Gastrocnemius medialis (tissue), 4 donors: ENCODE measurements at regions not wholly inside any gene's neighbourhood (a gene's known extent, or its start where the extent isn't known, plus 50 kb on each side); places are given as distances from the start of the nearest gene placed in this dataset.
"Not testable (repeated sequence)": the region's sequence is repeated elsewhere in the genome, so short reads cannot be mapped to it uniquely, and the experiment has no call there.

Experiments used
- ATAC-seq, 2 donors: fragments of 150-250 bp; one replicate each; pipeline ENCODE4 v1.9.1; 2016
- DNase-seq, 2 donors: peaks; one replicate each; pipeline ENCODE4 v3.0.0-alpha.2; 2019
- H3K27ac ChIP-seq, 4 donors: fragments of 200-600 bp; sonication (generic); 1 replicate in 1 of 4; 2 replicates in 3 of 4; pipeline ENCODE4 v1.5.1; 2016 to 2018; ENCODE audit warnings: mild to moderate bottlenecking in 2 of 4, moderate library complexity in 1 of 4
- H3K27me3 ChIP-seq, 3 donors: fragments of 200-600 bp; sonication (generic) in 2 of 3; 1 replicate in 1 of 3; 2 replicates in 2 of 3; pipeline versions ENCODE4 v1.5.1 to v1.6.0; 2016 to 2019; ENCODE audit warnings: mild to moderate bottlenecking in 1 of 3, moderate library complexity in 1 of 3
- H3K36me3 ChIP-seq, 2 donors: fragments of 200-600 bp; sonication (generic) in 1 of 2; one replicate each; pipeline ENCODE4 v1.5.1; 2017 to 2018
- H3K4me1 ChIP-seq, 2 donors: fragments of 200-600 bp; sonication (generic) in 1 of 2; one replicate each; pipeline ENCODE4 v1.5.1; 2016 to 2017; ENCODE audit warnings: mild to moderate bottlenecking in 2 of 2
- H3K4me3 ChIP-seq, 4 donors: fragments of 200-600 bp; sonication (generic) in 3 of 4; 1 replicate in 1 of 4; 2 replicates in 3 of 4; pipeline ENCODE4 v1.5.1; 2016 to 2019; ENCODE audit warnings: mild to moderate bottlenecking in 2 of 4
- H3K9me3 ChIP-seq, 3 donors: fragments of 200-600 bp; sonication (generic) in 2 of 3; 1 replicate in 1 of 3; 2 replicates in 2 of 3; pipeline ENCODE4 v1.5.1; 2016 to 2019
- CTCF ChIP-seq, 5 experiments: fragments of 450-650 bp in 3 of 5; fragments of 200-600 bp in 2 of 5; sonication (generic) in 2 of 5; IDR thresholded peaks in 4 of 5; conservative IDR thresholded peaks in 1 of 5; 1 replicate in 4 of 5; 2 replicates in 1 of 5; pipeline ENCODE4 v1.5.1; 2016 to 2019; ENCODE audit warnings: antibody characterized with exemption in 5 of 5, mild to moderate bottlenecking in 3 of 5, moderate library complexity in 3 of 5
- POLR2A ChIP-seq, 2 donors: fragments of 450-650 bp; IDR thresholded peaks; one replicate each; pipeline ENCODE4 v1.6.1; 2017; ENCODE audit warnings: antibody characterized with exemption in 2 of 2, mild to moderate bottlenecking in 2 of 2, moderate library complexity in 2 of 2
- in situ Hi-C, 4 donors: fragments of 200-750 bp; cut with MboI; loops; one replicate each; pipeline versions ENCODE4 v1.15.0 to v1.8.0; 2017; ENCODE audit warnings: low sequenced_read_pairs in 4 of 4
- intact Hi-C: fragments of 100-400 bp; cut with DNase I; formaldehyde crosslinking; loops from one replicate; pipeline ENCODE4 v1.15.1; 2023; ENCODE audit warnings: low total_unique reads

GRCh38 chr5:82513738-82514137, 235.6 kb upstream of the RPS23 start:
- H3K36me3 ChIP-seq = no peaks in the 10 kb centered on the region
- H3K27ac ChIP-seq = no peak overlapping the region
- H3K4me1 ChIP-seq = no peaks in the 10 kb centered on the region
- H3K9me3 ChIP-seq = no peaks in the 10 kb centered on the region
- intact Hi-C loops (no loop called here), in situ Hi-C loops (no loop called here)
- no peak overlapping the region for H3K4me3 ChIP-seq
- DNase-seq (no peak), ATAC-seq (no peak)
- TF ChIP-seq POLR2A (IDR thresholded peaks at IDR 0.05) = no peak
- TF ChIP-seq CTCF (IDR thresholded peaks at IDR 0.05 in 4 of 5, conservative IDR thresholded peaks at IDR 0.05 in 1 of 5) = no peak
- no peaks in the 10 kb centered on the region for H3K27me3 ChIP-seq

GRCh38 chr5:82512025-82512424, 233.9 kb upstream of the RPS23 start:
- H3K27ac ChIP-seq = no peak overlapping the region
- no peaks in the 10 kb centered on the region for H3K9me3 ChIP-seq
- in situ Hi-C loops = no loop called here
- DNase-seq (no peak), ATAC-seq (no peak)
- no peaks in the 10 kb centered on the region for H3K36me3 ChIP-seq
- no peaks in the 10 kb centered on the region for H3K4me1 ChIP-seq
- no peaks in the 10 kb centered on the region for H3K27me3 ChIP-seq
- TF ChIP-seq POLR2A (IDR thresholded peaks at IDR 0.05) (no peak), CTCF (IDR thresholded peaks at IDR 0.05 in 4 of 5, conservative IDR thresholded peaks at IDR 0.05 in 1 of 5) (no peak)
- intact Hi-C loops = no loop called here
- H3K4me3 ChIP-seq = no peak overlapping the region

GRCh38 chr5:82511134-82511533, 233.0 kb upstream of the RPS23 start:
- Histone ChIP-seq H3K36me3 (no peaks in the 10 kb centered on the region), H3K27me3 (no peaks in the 10 kb centered on the region), H3K27ac (no peak overlapping the region), H3K4me3 (no peak overlapping the region), H3K4me1 (no peaks in the 10 kb centered on the region), H3K9me3 (no peaks in the 10 kb centered on the region)
- ATAC-seq = no peak
- in situ Hi-C loops = no loop called here
- no peak for TF ChIP-seq CTCF (IDR thresholded peaks at IDR 0.05 in 4 of 5, conservative IDR thresholded peaks at IDR 0.05 in 1 of 5)
- no peak for TF ChIP-seq POLR2A (IDR thresholded peaks at IDR 0.05)
- DNase-seq = no peak
- intact Hi-C loops = no loop called here

- H3K27me3 ChIP-seq = no peaks in the 10 kb centered on the region
- H3K9me3 ChIP-seq = no peaks in the 10 kb centered on the region
- H3K4me1 ChIP-seq = no peaks in the 10 kb centered on the region
- no peak overlapping the region for H3K27ac ChIP-seq
- H3K36me3 ChIP-seq = no peaks in the 10 kb centered on the region
- ATAC-seq (no peak), DNase-seq (no peak)
- in situ Hi-C loops = no loop called here
- TF ChIP-seq CTCF (IDR thresholded peaks at IDR 0.05 in 4 of 5, conservative IDR thresholded peaks at IDR 0.05 in 1 of 5) = no peak
- TF ChIP-seq POLR2A (IDR thresholded peaks at IDR 0.05) = no peak
- H3K4me3 ChIP-seq = no peak overlapping the region
- intact Hi-C loops = no loop called here
Observed at GRCh38 chr5:82509762-82510161, 231.6 kb upstream of the RPS23 start.

GRCh38 chr5:82506390-82506789, 228.2 kb upstream of the RPS23 start:
- H3K4me1 ChIP-seq, in situ Hi-C loops: not testable (repeated sequence)

More at GRCh38 chr5:82506390-82506789, 228.2 kb upstream of the RPS23 start:
- intact Hi-C loops, ATAC-seq, H3K36me3 ChIP-seq, H3K27me3 ChIP-seq, H3K27ac ChIP-seq, H3K4me3 ChIP-seq, DNase-seq, H3K9me3 ChIP-seq: not testable (repeated sequence)
